Astrocyte (in vitro differentiated cells and primary cell): ENCODE measurements at regions not wholly inside any gene's neighbourhood (a gene's known extent, or its start where the extent isn't known, plus 50 kb on each side); places are given as distances from the start of the nearest gene placed in this dataset.
"Not testable (repeated sequence)": the region's sequence is repeated elsewhere in the genome, so short reads cannot be mapped to it uniquely, and the experiment has no call there.

ENCODE experiments used
- DNase-seq: peaks from one replicate; pipeline ENCODE4 v3.0.0-alpha.2; 2010; ENCODE audit warnings: low read depth
- FAIRE-seq: peaks from 2 replicates; lab custom pipeline; 2011; peaks lifted over from hg19 to GRCh38; lab: Jason Lieb, UNC
- H2AFZ ChIP-seq: 2 replicates; pipeline ENCODE4 v1.6.0; 2012; ENCODE audit warnings: low read depth, low read length, inconsistent platforms
- H3K27ac ChIP-seq: 2 replicates; pipeline ENCODE4 v1.5.1; 2011; ENCODE audit warnings: low read depth, low read length, inconsistent platforms
- H3K27me3 ChIP-seq: 2 replicates; pipeline ENCODE4 v1.6.0; 2011; ENCODE audit warnings: low read length, inconsistent platforms; ENCODE audit not compliant: insufficient read depth
- H3K36me3 ChIP-seq: 2 replicates; pipeline ENCODE4 v1.5.1; 2011; ENCODE audit warnings: low read length, inconsistent platforms; ENCODE audit not compliant: insufficient read depth
- H3K4me1 ChIP-seq: 2 replicates; pipeline ENCODE4 v1.5.1; 2011; ENCODE audit warnings: low read length, inconsistent platforms; ENCODE audit not compliant: insufficient read depth
- H3K4me2 ChIP-seq: 2 replicates; pipeline ENCODE4 v1.6.0; 2012; ENCODE audit warnings: low read length, inconsistent platforms
- H3K4me3 ChIP-seq: 2 replicates; pipeline ENCODE4 v1.5.1; 2011; ENCODE audit warnings: low read depth, mild to moderate bottlenecking, low read length, inconsistent platforms; ENCODE audit not compliant: insufficient read depth
- H3K79me2 ChIP-seq: 2 replicates; pipeline ENCODE4 v1.6.0; 2012; ENCODE audit warnings: mild to moderate bottlenecking, low read length, inconsistent platforms; ENCODE audit not compliant: insufficient read depth
- H3K9ac ChIP-seq: 2 replicates; pipeline ENCODE4 v1.6.0; 2012; ENCODE audit warnings: mild to moderate bottlenecking, low read length, inconsistent platforms
- H3K9me3 ChIP-seq: 2 replicates; pipeline ENCODE4 v1.5.1; 2012; ENCODE audit warnings: low read depth, mild to moderate bottlenecking, low read length, inconsistent platforms; ENCODE audit not compliant: insufficient read depth
- H4K20me1 ChIP-seq: 2 replicates; pipeline ENCODE4 v1.6.0; 2012; ENCODE audit warnings: low read length, inconsistent platforms; ENCODE audit not compliant: insufficient read depth
- H3K27ac Mint-ChIP-seq: one replicate; pipeline ENCODE4 v1.8.0; 2021; ENCODE audit warnings: mild to moderate bottlenecking, mixed read lengths; ENCODE audit not compliant: unreplicated experiment
- H3K27me3 Mint-ChIP-seq: one replicate; pipeline ENCODE4 v1.8.0; 2021; ENCODE audit warnings: low read depth, mixed read lengths; ENCODE audit not compliant: unreplicated experiment
- H3K36me3 Mint-ChIP-seq: one replicate; pipeline ENCODE4 v1.8.0; 2021; ENCODE audit warnings: low read depth, mixed read lengths; ENCODE audit not compliant: unreplicated experiment
- H3K4me1 Mint-ChIP-seq: one replicate; pipeline ENCODE4 v1.8.0; 2021; ENCODE audit warnings: low read depth, mixed read lengths; ENCODE audit not compliant: unreplicated experiment
- H3K4me3 Mint-ChIP-seq: one replicate; pipeline ENCODE4 v1.8.0; 2021; ENCODE audit warnings: mild to moderate bottlenecking, moderate library complexity, mixed read lengths; ENCODE audit not compliant: unreplicated experiment
- H3K9me3 Mint-ChIP-seq: one replicate; pipeline ENCODE4 v1.8.0; 2021; ENCODE audit warnings: mild to moderate bottlenecking, mixed read lengths; ENCODE audit not compliant: unreplicated experiment
- EZH2 ChIP-seq: IDR thresholded peaks from 2 replicates; pipeline ENCODE4 v1.6.1; 2012; ENCODE audit warnings: mild to moderate bottlenecking, low read length, inconsistent platforms; ENCODE audit not compliant: insufficient read depth
- TF ChIP-seq, protein P1 (sequence below): IDR thresholded peaks from 2 replicates; pipeline ENCODE4 v1.5.1; 2011; ENCODE audit warnings: low read depth, mild to moderate bottlenecking, inconsistent platforms, low read length, moderate library complexity; ENCODE audit not compliant: insufficient read depth

DNA sequence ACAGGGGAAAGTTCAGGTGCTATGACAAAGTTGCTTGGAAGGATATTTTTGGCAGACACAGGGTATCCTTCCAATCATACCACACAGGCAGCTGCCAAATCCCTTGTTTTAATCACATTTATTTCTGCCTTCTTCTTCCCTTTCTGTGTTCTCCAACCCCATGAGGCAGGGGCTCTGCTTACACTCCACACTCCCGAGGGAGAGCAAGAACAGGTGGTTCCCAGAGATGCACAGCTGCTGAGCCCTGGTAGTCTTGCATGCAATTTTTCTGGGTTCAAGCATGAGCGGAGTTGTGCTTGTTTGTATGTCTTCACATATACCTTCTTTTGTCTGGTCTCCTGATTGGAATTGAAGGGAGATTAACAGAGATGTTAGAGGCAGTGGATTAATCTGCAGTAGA lies 251.7 kb upstream of the ST6GAL2 start:
- Histone ChIP-seq H4K20me1 (no peaks in the 10 kb centered on the region), H3K27ac (no peak overlapping the region), H3K9me3 (no peaks in the 10 kb centered on the region), H3K36me3 (no peaks in the 10 kb centered on the region), H2AFZ (no peak overlapping the region), H3K9ac (no peak overlapping the region), H3K4me1 (no peaks in the 10 kb centered on the region), H3K79me2 (no peaks in the 10 kb centered on the region), H3K27me3 (no peaks in the 10 kb centered on the region), H3K4me3 (no peak overlapping the region), H3K4me2 (no peak overlapping the region)
- peaks cover 6% of the 10 kb centered on the region for H3K9me3 Mint-ChIP-seq
- no peak overlapping the region for H3K27ac Mint-ChIP-seq
- no peaks in the 10 kb centered on the region for H3K36me3 Mint-ChIP-seq
- H3K4me3 Mint-ChIP-seq: no peak overlapping the region
- FAIRE-seq (no peak), DNase-seq (no peak)
- TF ChIP-seq EZH2: no peak
- TF ChIP-seq, protein P1, sequence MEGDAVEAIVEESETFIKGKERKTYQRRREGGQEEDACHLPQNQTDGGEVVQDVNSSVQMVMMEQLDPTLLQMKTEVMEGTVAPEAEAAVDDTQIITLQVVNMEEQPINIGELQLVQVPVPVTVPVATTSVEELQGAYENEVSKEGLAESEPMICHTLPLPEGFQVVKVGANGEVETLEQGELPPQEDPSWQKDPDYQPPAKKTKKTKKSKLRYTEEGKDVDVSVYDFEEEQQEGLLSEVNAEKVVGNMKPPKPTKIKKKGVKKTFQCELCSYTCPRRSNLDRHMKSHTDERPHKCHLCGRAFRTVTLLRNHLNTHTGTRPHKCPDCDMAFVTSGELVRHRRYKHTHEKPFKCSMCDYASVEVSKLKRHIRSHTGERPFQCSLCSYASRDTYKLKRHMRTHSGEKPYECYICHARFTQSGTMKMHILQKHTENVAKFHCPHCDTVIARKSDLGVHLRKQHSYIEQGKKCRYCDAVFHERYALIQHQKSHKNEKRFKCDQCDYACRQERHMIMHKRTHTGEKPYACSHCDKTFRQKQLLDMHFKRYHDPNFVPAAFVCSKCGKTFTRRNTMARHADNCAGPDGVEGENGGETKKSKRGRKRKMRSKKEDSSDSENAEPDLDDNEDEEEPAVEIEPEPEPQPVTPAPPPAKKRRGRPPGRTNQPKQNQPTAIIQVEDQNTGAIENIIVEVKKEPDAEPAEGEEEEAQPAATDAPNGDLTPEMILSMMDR: no peak
- H3K4me1 Mint-ChIP-seq: no peaks in the 10 kb centered on the region
- H3K27me3 Mint-ChIP-seq: peaks cover 18% of the 10 kb centered on the region

DNA sequence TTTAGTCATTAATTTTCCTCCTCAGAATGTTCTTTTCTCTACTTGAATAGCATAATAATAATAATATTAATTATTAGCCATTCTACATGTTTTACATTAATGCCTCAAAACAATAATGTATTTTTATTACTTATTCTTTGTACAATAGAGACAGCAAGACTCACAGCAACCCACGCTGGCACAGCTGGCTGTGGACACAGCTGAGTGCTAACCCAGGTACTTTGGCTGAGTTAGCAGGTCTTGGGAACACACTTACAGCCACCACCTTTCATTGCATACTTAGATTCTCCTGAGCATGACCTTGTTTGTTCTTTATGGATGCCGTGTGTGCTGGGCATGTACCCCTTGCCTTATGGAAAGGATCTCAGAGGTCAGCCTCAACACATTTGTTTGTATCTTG lies 260.2 kb upstream of the ST6GAL2 start:
- H3K9ac ChIP-seq: no peak overlapping the region
- no peaks in the 10 kb centered on the region for H3K36me3 ChIP-seq
- H3K27me3 ChIP-seq: no peaks in the 10 kb centered on the region
- H4K20me1 ChIP-seq: no peaks in the 10 kb centered on the region
- FAIRE-seq (no peak), DNase-seq (no peak)
- no peaks in the 10 kb centered on the region for H3K4me1 ChIP-seq
- H2AFZ ChIP-seq: no peak overlapping the region
- peaks cover 10% of the 10 kb centered on the region for H3K9me3 Mint-ChIP-seq
- peaks cover 6% of the 10 kb centered on the region for H3K27me3 Mint-ChIP-seq
- H3K36me3 Mint-ChIP-seq: no peaks in the 10 kb centered on the region
- no peaks in the 10 kb centered on the region for H3K79me2 ChIP-seq
- H3K27ac ChIP-seq: no peak overlapping the region
- no peak overlapping the region for H3K4me3 ChIP-seq
- no peak overlapping the region for H3K27ac Mint-ChIP-seq
- H3K9me3 ChIP-seq: no peaks in the 10 kb centered on the region
- H3K4me1 Mint-ChIP-seq: no peaks in the 10 kb centered on the region
- no peak for TF ChIP-seq EZH2
- TF ChIP-seq, protein P1: no peak
- H3K4me2 ChIP-seq: no peak overlapping the region
- no peak overlapping the region for H3K4me3 Mint-ChIP-seq

DNA sequence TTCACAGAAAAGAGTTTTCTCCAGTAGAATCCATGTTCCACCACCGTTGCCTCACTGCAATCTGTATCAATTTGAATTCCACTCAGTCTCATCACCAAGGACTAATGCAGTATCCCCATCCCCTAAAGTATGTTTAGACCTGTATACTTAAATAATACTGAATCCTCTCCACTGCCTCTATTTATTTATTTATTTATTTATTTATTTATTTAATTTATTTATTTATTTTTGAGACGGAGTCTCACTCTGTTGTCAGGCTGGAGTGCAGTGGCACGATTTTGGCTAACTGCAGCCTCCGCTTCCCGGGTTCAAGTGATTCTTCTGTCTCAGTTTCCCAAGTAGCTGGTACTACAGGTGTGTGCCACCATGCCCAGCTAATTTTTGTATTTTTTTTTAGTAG lies 260.7 kb upstream of the ST6GAL2 start:
- not testable (repeated sequence) for H3K79me2 ChIP-seq, H4K20me1 ChIP-seq, H3K27me3 ChIP-seq, H3K4me2 ChIP-seq, FAIRE-seq, H3K4me3 Mint-ChIP-seq, H3K9me3 ChIP-seq, H3K27ac Mint-ChIP-seq, H3K27me3 Mint-ChIP-seq, H3K4me1 Mint-ChIP-seq, H3K4me3 ChIP-seq, DNase-seq, H3K9me3 Mint-ChIP-seq, H3K4me1 ChIP-seq, H3K36me3 Mint-ChIP-seq, H3K9ac ChIP-seq, H2AFZ ChIP-seq, H3K36me3 ChIP-seq, H3K27ac ChIP-seq
